ENCODE measurements at regions not wholly inside any gene's neighbourhood (a gene's known extent, or its start where the extent isn't known, plus 50 kb on each side); places are given as distances from the start of the nearest gene placed in this dataset.
"Not testable (repeated sequence)": the region's sequence is repeated elsewhere in the genome, so short reads cannot be mapped to it uniquely, and the experiment has no call there.

GRCh38 chr14:41549821-41550607, 56.7 kb upstream of the LRFN5 start:
- no peak for DNase-seq (ENCODE audit: low read depth)

GRCh38 chr14:41549282-41549681, 57.4 kb upstream of the LRFN5 start:
- no peak for DNase-seq (ENCODE audit: low read depth)

- no peak for DNase-seq (ENCODE audit: low read depth)
These were observed 58.0 kb upstream of the LRFN5 start for GRCh38 chr14:41548666-41549065.

- no peak for DNase-seq (ENCODE audit: low read depth)
These were observed 65.3 kb upstream of the LRFN5 start for GRCh38 chr14:41541333-41541732.

- no peak for DNase-seq (ENCODE audit: low read depth)
These were observed 74.4 kb upstream of the LRFN5 start for GRCh38 chr14:41532255-41532654.

GRCh38 chr14:41521891-41522290, 84.8 kb upstream of the LRFN5 start:
- DNase-seq (ENCODE audit: low read depth), result no peak

- DNase-seq (ENCODE audit: low read depth), result not testable (repeated sequence)
These were observed 88.6 kb upstream of the LRFN5 start for GRCh38 chr14:41518030-41518429.

GRCh38 chr14:41506552-41506951, 100.1 kb upstream of the LRFN5 start:
- DNase-seq (ENCODE audit: low read depth), result no peak

GRCh38 chr14:41505491-41505890, 101.2 kb upstream of the LRFN5 start:
- no peak for DNase-seq (ENCODE audit: low read depth)

- DNase-seq (ENCODE audit: low read depth), result no peak
These were observed 107.7 kb upstream of the LRFN5 start for GRCh38 chr14:41498959-41499358.

GRCh38 chr14:41490323-41490722, 116.4 kb upstream of the LRFN5 start:
- no peak for DNase-seq (ENCODE audit: low read depth)

GRCh38 chr14:41489315-41489972, 117.2 kb upstream of the LRFN5 start:
- no peak for DNase-seq (ENCODE audit: low read depth)

GRCh38 chr14:41488401-41488800, 118.3 kb upstream of the LRFN5 start:
- no peak for DNase-seq (ENCODE audit: low read depth)

GRCh38 chr14:41482861-41483260, 123.8 kb upstream of the LRFN5 start:
- DNase-seq (ENCODE audit: low read depth), result no peak

GRCh38 chr14:41476526-41476925, 130.2 kb upstream of the LRFN5 start:
- DNase-seq (ENCODE audit: low read depth), result no peak

- no peak for DNase-seq (ENCODE audit: low read depth)
These were observed 145.3 kb upstream of the LRFN5 start for GRCh38 chr14:41461380-41461779.

GRCh38 chr14:41457393-41457792, 149.3 kb upstream of the LRFN5 start:
- no peak for DNase-seq (ENCODE audit: low read depth)

GRCh38 chr14:41449066-41449465, 157.6 kb upstream of the LRFN5 start:
- no peak for DNase-seq (ENCODE audit: low read depth)

- DNase-seq (ENCODE audit: low read depth), result no peak
These were observed 160.7 kb upstream of the LRFN5 start for GRCh38 chr14:41446008-41446407.

- no peak for DNase-seq (ENCODE audit: low read depth)
These were observed 183.2 kb upstream of the LRFN5 start for GRCh38 chr14:41423503-41423902.

GRCh38 chr14:41421308-41421707, 185.4 kb upstream of the LRFN5 start:
- DNase-seq (ENCODE audit: low read depth), result not testable (repeated sequence)

- DNase-seq (ENCODE audit: low read depth), result no peak
These were observed 187.0 kb upstream of the LRFN5 start for GRCh38 chr14:41419709-41420108.

- no peak for DNase-seq (ENCODE audit: low read depth)
These were observed 187.8 kb upstream of the LRFN5 start for GRCh38 chr14:41418851-41419250.

- DNase-seq (ENCODE audit: low read depth), result no peak
These were observed 196.9 kb upstream of the LRFN5 start for GRCh38 chr14:41409806-41410205.

Measured in HS-27A (cell line).